Neuronal stem cell (in vitro differentiated cells): ENCODE measurements at regions not wholly inside any gene's neighbourhood (a gene's known extent, or its start where the extent isn't known, plus 50 kb on each side); places are given as distances from the start of the nearest gene placed in this dataset.

ENCODE experiments used
- DNase-seq: peaks from one replicate; pipeline ENCODE4 v3.0.0-alpha.2; 2013; ENCODE audit warnings: low spot score
- H2AFZ ChIP-seq: one replicate; pipeline ENCODE4 v1.6.1; 2013; ENCODE audit warnings: mild to moderate bottlenecking, low read length, inconsistent platforms
- H2AK5ac ChIP-seq: 2 replicates; pipeline ENCODE4 v1.6.1; 2013; ENCODE audit warnings: low read depth, mild to moderate bottlenecking, inconsistent platforms, low read length, moderate library complexity, mixed read lengths
- H2BK120ac ChIP-seq: 2 replicates; pipeline ENCODE4 v1.6.1; 2013; ENCODE audit warnings: low read depth, mild to moderate bottlenecking, inconsistent platforms, low read length, moderate library complexity, mixed read lengths
- H2BK12ac ChIP-seq: one replicate; pipeline ENCODE4 v1.6.1; 2013; ENCODE audit warnings: low read length, inconsistent platforms
- H2BK15ac ChIP-seq: 2 replicates; pipeline ENCODE4 v1.6.1; 2013; ENCODE audit warnings: mild to moderate bottlenecking, low read length, inconsistent platforms, mixed read lengths
- H2BK5ac ChIP-seq: one replicate; pipeline ENCODE4 v1.6.1; 2013; ENCODE audit warnings: inconsistent platforms, mild to moderate bottlenecking, low read length, moderate library complexity
- H3K14ac ChIP-seq: one replicate; pipeline ENCODE4 v1.6.1; 2013; ENCODE audit warnings: low read length, inconsistent platforms
- H3K18ac ChIP-seq: 2 replicates; pipeline ENCODE4 v1.6.1; 2013; ENCODE audit warnings: low read length, inconsistent platforms
- H3K23ac ChIP-seq: 2 replicates; pipeline ENCODE4 v1.6.1; 2013; ENCODE audit warnings: low read depth, mild to moderate bottlenecking, mixed read lengths, low read length, inconsistent platforms; ENCODE audit not compliant: poor library complexity
- H3K27ac ChIP-seq: replicated peaks from 3 replicates; pipeline ENCODE4 v1.5.1; 2013; ENCODE audit warnings: low read length, inconsistent platforms
- H3K27me3 ChIP-seq, 3 experiments: 2 replicates each; pipeline ENCODE4 v1.6.1; 2013; ENCODE audit warnings: low read length in 3 of 3, mild to moderate bottlenecking in 2 of 3, inconsistent platforms in 1 of 3, low read depth in 1 of 3, mixed read lengths in 1 of 3, moderate library complexity in 1 of 3; ENCODE audit not compliant: control insufficient read depth in 3 of 3, insufficient read depth in 3 of 3
- H3K36me3 ChIP-seq, 2 donors: replicated peaks in 1 of 2; 2 replicates each; pipeline ENCODE4 v1.6.1; 2013; ENCODE audit warnings: low read length in 2 of 2; ENCODE audit not compliant: control insufficient read depth in 2 of 2, insufficient read depth in 2 of 2
- H3K4ac ChIP-seq: 2 replicates; pipeline ENCODE4 v1.6.1; 2013; ENCODE audit warnings: inconsistent platforms, mild to moderate bottlenecking, low read length, moderate library complexity
- H3K4me1 ChIP-seq, 2 donors: 1 replicate in 1 of 2; 2 replicates in 1 of 2; pipeline ENCODE4 v1.6.1; 2013; ENCODE audit warnings: low read length in 2 of 2, low read depth in 1 of 2; ENCODE audit not compliant: control insufficient read depth in 2 of 2, insufficient read depth in 1 of 2
- H3K4me2 ChIP-seq: one replicate; pipeline ENCODE4 v1.6.1; 2013; ENCODE audit warnings: mild to moderate bottlenecking, low read length, inconsistent platforms; ENCODE audit not compliant: insufficient read depth, poor library complexity, severe bottlenecking
- H3K4me3 ChIP-seq, 2 donors: 2 replicates each; pipeline ENCODE4 v1.5.1; 2013; ENCODE audit warnings: low read length in 2 of 2, mild to moderate bottlenecking in 2 of 2, inconsistent platforms in 1 of 2, moderate library complexity in 1 of 2
- H3K79me1 ChIP-seq: one replicate; pipeline ENCODE4 v1.6.1; 2013; ENCODE audit warnings: low read depth, mild to moderate bottlenecking, inconsistent platforms, low read length, moderate library complexity
- H3K9ac ChIP-seq: one replicate; pipeline ENCODE4 v1.6.1; 2013; ENCODE audit warnings: mild to moderate bottlenecking, low read depth, low read length, inconsistent platforms; ENCODE audit not compliant: poor library complexity
- H3K9me3 ChIP-seq, 2 donors: replicated peaks in 1 of 2; 2 replicates each; pipeline versions ENCODE3 to v1.6.1; 2013; ENCODE audit warnings: low read length in 2 of 2, mild to moderate bottlenecking in 2 of 2, inconsistent platforms in 1 of 2, low read depth in 1 of 2, mixed read lengths in 1 of 2, moderate library complexity in 1 of 2; ENCODE audit not compliant: control insufficient read depth in 2 of 2, insufficient read depth in 1 of 2
- H4K8ac ChIP-seq: one replicate; pipeline ENCODE4 v1.6.1; 2013; ENCODE audit warnings: low read depth, mild to moderate bottlenecking, inconsistent platforms, low read length, moderate library complexity
- H4K91ac ChIP-seq: one replicate; pipeline ENCODE4 v1.6.1; 2013; ENCODE audit warnings: low read length, low read depth, mild to moderate bottlenecking, inconsistent platforms; ENCODE audit not compliant: poor library complexity
- WGBS, 2 donors: extraction: QIAGEN DNeasy Blood & Tissue Kit; methylation state at CpG; one replicate each; pipeline ENCODE4 v1.1.7; 2013; ENCODE audit warnings: missing lambda C conversion rate in 2 of 2, mixed read lengths in 1 of 2; ENCODE audit not compliant: insufficient read length in 2 of 2, insufficient replicate concordance in 1 of 2; ENCODE audit errors: extremely low coverage in 2 of 2; 5-methylcytosine and 5-hydroxymethylcytosine counted together

DNA sequence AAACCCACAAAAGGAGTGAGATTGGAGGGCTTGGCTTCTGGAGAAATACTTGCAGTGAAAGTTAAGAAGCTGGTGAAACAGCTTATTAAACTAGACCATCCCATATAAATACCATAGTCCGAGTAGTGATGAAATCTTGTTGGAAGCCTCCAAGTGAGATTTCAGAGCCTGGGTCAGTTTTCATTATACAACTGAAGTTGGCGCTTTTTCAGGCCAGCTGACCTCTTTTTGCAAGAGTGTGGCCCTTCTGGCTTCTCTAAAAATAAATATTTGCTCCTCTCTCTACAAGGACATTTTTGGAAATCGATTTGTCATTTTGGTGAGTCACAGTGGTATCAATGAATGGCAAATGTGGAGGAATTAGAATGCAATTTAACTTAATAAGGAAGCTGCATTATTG lies 51.2 kb upstream of the THRB start:
- Histone ChIP-seq H3K14ac (no peak overlapping the region), H2AFZ (no peak overlapping the region), H3K79me1 (no peaks in the 10 kb centered on the region), H3K4me2 (no peak overlapping the region), H3K9me3 (no peaks in the 10 kb centered on the region), H3K9ac (no peak overlapping the region), H3K4ac (no peak overlapping the region), H2BK5ac (no peak overlapping the region), H3K27ac (no peak overlapping the region), H2AK5ac (no peak overlapping the region), H4K8ac (no peak overlapping the region), H3K4me3 (no peak overlapping the region), H2BK12ac (no peak overlapping the region), H3K36me3 (no peaks in the 10 kb centered on the region), H2BK15ac (no peak overlapping the region), H4K91ac (no peak overlapping the region), H2BK120ac (no peak overlapping the region), H3K27me3 (no peaks in the 10 kb centered on the region), H3K4me1 (no peaks in the 10 kb centered on the region), H3K23ac (no peak overlapping the region), H3K18ac (no peak overlapping the region)
- no CpG with 5 or more reads among the region's 3 CpGs for WGBS, 2 donors
- no peak for DNase-seq

DNA sequence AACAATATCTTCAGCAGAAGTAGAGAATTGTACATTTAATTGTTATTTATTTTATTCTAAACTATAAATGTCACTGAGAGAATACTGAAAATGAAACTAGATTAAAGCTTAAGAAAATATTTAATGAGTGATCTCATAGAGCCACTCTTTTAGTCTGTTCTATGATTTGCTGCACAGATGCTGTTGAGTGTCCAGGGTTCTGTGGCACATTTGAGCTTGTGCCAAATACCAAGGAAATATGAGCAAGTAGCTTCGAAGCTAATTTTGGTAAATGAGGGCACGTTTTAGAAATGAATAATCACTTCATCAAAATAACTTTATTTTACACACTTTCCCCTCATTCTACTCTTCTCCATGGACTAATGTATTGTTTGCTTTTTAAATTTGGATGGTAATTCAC lies 53.6 kb upstream of the THRB start:
- H3K36me3 ChIP-seq: no peaks in the 10 kb centered on the region
- no peak overlapping the region for H4K8ac ChIP-seq
- H2BK15ac ChIP-seq: no peak overlapping the region
- no peak overlapping the region for H4K91ac ChIP-seq
- H3K4me3 ChIP-seq: no peak overlapping the region
- no peaks in the 10 kb centered on the region for H3K4me1 ChIP-seq
- no peaks in the 10 kb centered on the region for H3K79me1 ChIP-seq
- H3K4me2 ChIP-seq: no peak overlapping the region
- H3K9me3 ChIP-seq: no peaks in the 10 kb centered on the region
- H3K18ac ChIP-seq: no peak overlapping the region
- no peak overlapping the region for H2BK120ac ChIP-seq
- WGBS, 2 donors: no CpG with 5 or more reads among the region's 2 CpGs
- H2BK12ac ChIP-seq: no peak overlapping the region
- no peak overlapping the region for H3K4ac ChIP-seq
- H2BK5ac ChIP-seq: no peak overlapping the region
- H3K27me3 ChIP-seq: no peaks in the 10 kb centered on the region
- H3K14ac ChIP-seq: no peak overlapping the region
- H3K27ac ChIP-seq: no peak overlapping the region
- H3K9ac ChIP-seq: no peak overlapping the region
- H3K23ac ChIP-seq: no peak overlapping the region
- no peak for DNase-seq
- no peak overlapping the region for H2AK5ac ChIP-seq
- H2AFZ ChIP-seq: no peak overlapping the region

DNA sequence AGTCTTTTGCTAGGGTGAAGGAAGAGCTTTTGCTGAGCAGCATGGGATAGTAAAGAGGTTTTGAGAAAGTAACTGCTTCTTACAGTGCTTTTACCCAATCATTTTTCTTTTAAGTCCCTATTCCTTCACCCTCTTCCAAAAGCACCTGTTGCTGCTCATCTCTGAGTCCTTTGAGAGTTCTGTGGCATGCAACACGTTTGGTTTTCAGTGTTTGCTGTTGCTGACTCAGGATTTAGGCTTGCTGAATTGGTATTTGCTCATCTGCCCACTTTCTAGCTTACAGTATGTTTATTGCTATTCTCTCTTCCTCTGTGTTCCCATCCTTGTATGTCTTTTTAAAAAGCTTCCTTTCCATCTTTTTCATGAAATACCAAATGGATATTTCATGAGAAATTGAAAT lies 55.9 kb upstream of the THRB start:
- H3K18ac ChIP-seq: no peak overlapping the region
- H2BK15ac ChIP-seq: no peak overlapping the region
- no peaks in the 10 kb centered on the region for H3K27me3 ChIP-seq
- no peak overlapping the region for H3K4me2 ChIP-seq
- H3K4me3 ChIP-seq: no peak overlapping the region
- WGBS, 2 donors: no CpG with 5 or more reads among the region's 1 CpG
- no peak overlapping the region for H4K8ac ChIP-seq
- DNase-seq: no peak
- H3K4ac ChIP-seq: no peak overlapping the region
- no peak overlapping the region for H3K27ac ChIP-seq
- no peak overlapping the region for H2AFZ ChIP-seq
- no peak overlapping the region for H4K91ac ChIP-seq
- no peak overlapping the region for H2BK12ac ChIP-seq
- no peak overlapping the region for H3K14ac ChIP-seq
- no peak overlapping the region for H2BK5ac ChIP-seq
- H3K36me3 ChIP-seq: no peaks in the 10 kb centered on the region
- no peaks in the 10 kb centered on the region for H3K9me3 ChIP-seq
- H2AK5ac ChIP-seq: no peak overlapping the region
- H2BK120ac ChIP-seq: no peak overlapping the region
- H3K9ac ChIP-seq: no peak overlapping the region
- no peaks in the 10 kb centered on the region for H3K79me1 ChIP-seq
- H3K23ac ChIP-seq: no peak overlapping the region
- H3K4me1 ChIP-seq: no peaks in the 10 kb centered on the region

DNA sequence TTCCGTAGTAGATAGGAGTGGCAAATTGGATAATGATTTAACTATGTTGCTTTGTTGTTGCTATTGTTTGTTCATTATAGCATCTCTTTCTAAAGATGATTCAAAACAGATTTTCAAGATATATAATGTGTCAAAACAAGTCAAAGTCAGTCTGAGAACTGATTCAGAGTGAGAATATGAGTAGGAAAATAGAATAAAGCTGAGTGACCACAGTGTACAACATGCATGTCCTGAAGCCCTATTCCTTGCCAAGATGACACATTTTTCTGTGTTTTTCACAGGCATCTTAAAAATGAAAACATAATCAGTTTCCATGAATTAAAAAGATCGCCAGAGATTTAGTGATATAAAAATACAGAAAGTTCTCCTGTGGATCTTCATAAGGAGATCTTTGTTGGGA lies 57.0 kb upstream of the THRB start:
- Histone ChIP-seq H4K8ac (no peak overlapping the region), H3K27ac (no peak overlapping the region), H3K9me3 (no peaks in the 10 kb centered on the region), H3K27me3 (no peaks in the 10 kb centered on the region), H3K4me1 (no peaks in the 10 kb centered on the region), H2BK12ac (no peak overlapping the region), H3K4me3 (no peak overlapping the region), H3K4me2 (no peak overlapping the region), H2BK120ac (no peak overlapping the region), H3K36me3 (no peaks in the 10 kb centered on the region), H2BK15ac (no peak overlapping the region), H3K23ac (no peak overlapping the region), H3K14ac (no peak overlapping the region), H3K18ac (no peak overlapping the region), H3K9ac (no peak overlapping the region), H3K79me1 (no peaks in the 10 kb centered on the region), H2AK5ac (no peak overlapping the region), H4K91ac (no peak overlapping the region), H2AFZ (no peak overlapping the region), H2BK5ac (no peak overlapping the region), H3K4ac (no peak overlapping the region)
- no CpG with 5 or more reads among the region's 2 CpGs for WGBS, 2 donors
- no peak for DNase-seq
